ENCODE measurements at regions not wholly inside any gene's neighbourhood (a gene's known extent, or its start where the extent isn't known, plus 50 kb on each side); places are given as distances from the start of the nearest gene placed in this dataset.
A peak's percentile ranks its signal among the peaks of the same experiment; 100 is the strongest.

DNA sequence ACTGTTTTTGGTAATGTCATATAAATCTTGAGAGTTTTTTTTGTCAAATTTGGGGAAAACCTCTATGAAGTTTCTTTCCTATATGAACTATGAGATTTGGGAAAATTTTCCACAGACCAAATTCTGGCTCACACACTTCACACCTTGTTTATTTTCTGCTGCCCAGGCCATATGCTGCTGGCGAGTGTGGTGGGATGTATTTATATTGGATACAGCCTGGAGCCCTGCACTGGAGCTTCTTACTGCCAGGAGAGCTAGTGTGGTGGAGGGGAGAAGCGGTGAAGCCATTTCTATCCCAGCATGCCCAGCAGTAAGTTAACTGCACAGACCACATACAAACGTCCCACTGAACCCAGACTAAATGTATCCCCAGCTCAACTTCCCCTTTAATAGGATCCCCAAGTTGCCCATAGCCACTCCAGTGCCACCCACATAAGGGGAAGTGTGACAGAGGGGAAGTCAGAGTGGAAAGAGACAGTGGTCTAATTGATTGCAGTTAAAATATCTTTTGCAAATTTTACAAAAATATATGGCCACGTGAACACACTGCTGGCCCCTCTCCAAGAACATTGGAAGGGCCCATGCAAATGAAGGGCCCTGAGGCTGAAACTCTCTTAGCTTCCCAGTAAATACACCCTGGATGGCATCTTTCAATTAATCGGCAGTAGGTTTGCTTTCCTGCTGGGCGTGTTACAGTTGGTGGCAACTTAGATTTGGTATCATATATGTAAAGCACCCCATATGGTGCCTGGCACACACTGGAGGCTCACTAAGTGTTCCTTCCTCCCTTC, 146.6 kb upstream of the ITGA6 start:
- WGBS, 2 donors (ENCODE audit: extremely low coverage in 2 of 2, insufficient read length in 2 of 2, insufficient replicate concordance in 1 of 2): no CpG with 5 or more reads among the region's 6 CpGs
- H2BK12ac ChIP-seq (ENCODE audit: low read length): no peak overlapping the region

DNA sequence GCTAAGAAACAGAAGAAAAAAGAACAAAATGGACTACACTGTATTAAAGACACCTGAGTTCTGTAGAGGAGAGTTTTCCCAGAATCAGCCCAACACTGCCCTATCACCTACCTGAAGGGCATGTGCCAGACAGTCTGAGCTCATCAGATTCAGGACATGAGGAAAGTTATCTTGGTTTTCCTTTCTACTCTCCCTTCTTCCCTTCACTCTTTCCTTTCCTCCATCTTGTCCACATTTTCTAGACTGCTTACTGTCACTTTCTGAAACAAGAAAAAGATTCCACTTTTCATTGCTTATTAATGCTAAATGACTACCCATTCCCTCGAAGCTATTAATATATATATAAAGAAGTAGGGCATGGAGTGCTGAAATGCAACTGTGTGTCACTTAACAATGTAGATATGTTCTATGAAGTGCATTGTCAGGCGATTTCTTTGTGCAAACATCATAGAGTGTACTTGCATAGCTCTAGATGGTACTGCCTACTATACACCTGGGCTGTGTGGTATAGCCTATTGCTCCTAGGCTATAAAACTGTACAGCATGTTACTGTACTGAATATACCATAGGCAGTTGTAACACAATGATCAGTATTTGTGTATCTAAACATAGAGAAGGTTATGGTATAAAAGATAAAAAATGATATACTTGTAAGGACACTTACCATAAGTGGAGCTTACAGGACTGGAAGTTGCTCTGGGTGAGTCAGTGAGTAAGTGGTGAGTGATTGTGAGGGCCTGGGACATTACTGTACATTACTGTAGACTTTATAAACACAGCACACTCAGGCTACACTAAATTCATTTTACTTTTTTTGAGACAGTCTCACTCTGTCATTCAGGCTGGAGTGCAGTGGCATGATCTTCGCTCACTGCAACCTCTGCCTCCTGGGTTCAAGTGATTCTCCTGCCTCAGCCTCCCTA, 145.5 kb upstream of the ITGA6 start:
- H4K91ac ChIP-seq (ENCODE audit: low read depth, low read length, poor library complexity): no peak overlapping the region
- H3K27me3 ChIP-seq (ENCODE audit: control insufficient read depth in 3 of 3, insufficient read depth in 3 of 3, low read depth in 1 of 3, low read length in 3 of 3): no peaks in the 10 kb centered on the region
- no peak overlapping the region for H2BK15ac ChIP-seq (ENCODE audit: low read length)
- H3K4me1 ChIP-seq (ENCODE audit: control insufficient read depth in 2 of 2, insufficient read depth in 1 of 2, low read depth in 1 of 2, low read length in 2 of 2): peaks cover 23 to 25% of the 10 kb centered on the region in 2 donors
- H3K14ac ChIP-seq (ENCODE audit: low read length): no peak overlapping the region
- no CpG with 5 or more reads among the region's 3 CpGs for WGBS, 2 donors (ENCODE audit: extremely low coverage in 2 of 2, insufficient read length in 2 of 2, insufficient replicate concordance in 1 of 2)
- H3K27ac ChIP-seq (replicated peaks; ENCODE audit: low read length): no peak overlapping the region
- no peak overlapping the region for H4K8ac ChIP-seq (ENCODE audit: low read depth, low read length)
- no peak overlapping the region for H3K4me3 ChIP-seq (ENCODE audit: low read length in 2 of 2)
- H3K4ac ChIP-seq (ENCODE audit: low read length): no peak overlapping the region
- DNase-seq (ENCODE audit: low spot score): no peak
- peaks cover 0 to 7% of the 10 kb centered on the region in 2 donors for H3K9me3 ChIP-seq (replicated peaks in 1 of 2; ENCODE audit: control insufficient read depth in 2 of 2, insufficient read depth in 1 of 2, low read depth in 1 of 2, low read length in 2 of 2)
- H2BK12ac ChIP-seq (ENCODE audit: low read length): no peak overlapping the region
- no peak overlapping the region for H2AK5ac ChIP-seq (ENCODE audit: low read depth, low read length)
- no peak overlapping the region for H2AFZ ChIP-seq (ENCODE audit: low read length)
- H2BK120ac ChIP-seq (ENCODE audit: low read depth, low read length): no peak overlapping the region
- H3K36me3 ChIP-seq (replicated peaks in 1 of 2; ENCODE audit: control insufficient read depth in 2 of 2, insufficient read depth in 2 of 2, low read length in 2 of 2): no peaks in the 10 kb centered on the region
- H3K79me1 ChIP-seq (ENCODE audit: low read depth, low read length): no peaks in the 10 kb centered on the region
- no peak overlapping the region for H3K4me2 ChIP-seq (ENCODE audit: insufficient read depth, low read length, poor library complexity, severe bottlenecking)
- H3K9ac ChIP-seq (ENCODE audit: low read depth, low read length, poor library complexity): no peak overlapping the region
- H2BK5ac ChIP-seq (ENCODE audit: low read length): no peak overlapping the region
- H3K23ac ChIP-seq (ENCODE audit: low read depth, low read length, poor library complexity): no peak overlapping the region
- H3K18ac ChIP-seq (ENCODE audit: low read length): no peak overlapping the region

More for the DNA sequence above, 146.6 kb upstream of the ITGA6 start:
- H2BK15ac ChIP-seq (ENCODE audit: low read length): no peak overlapping the region
- H3K27ac ChIP-seq (replicated peaks; ENCODE audit: low read length): no peak overlapping the region
- H3K4me1 ChIP-seq (ENCODE audit: control insufficient read depth in 2 of 2, insufficient read depth in 1 of 2, low read depth in 1 of 2, low read length in 2 of 2): peaks cover 19% of the 10 kb centered on the region in 2 donors
- no peaks in the 10 kb centered on the region for H3K79me1 ChIP-seq (ENCODE audit: low read depth, low read length)
- H4K91ac ChIP-seq (ENCODE audit: low read depth, low read length, poor library complexity): no peak overlapping the region
- H3K18ac ChIP-seq (ENCODE audit: low read length): no peak overlapping the region
- no peaks in the 10 kb centered on the region for H3K27me3 ChIP-seq (ENCODE audit: control insufficient read depth in 3 of 3, insufficient read depth in 3 of 3, low read depth in 1 of 3, low read length in 3 of 3)
- no peak overlapping the region for H3K23ac ChIP-seq (ENCODE audit: low read depth, low read length, poor library complexity)
- H4K8ac ChIP-seq (ENCODE audit: low read depth, low read length): no peak overlapping the region
- no peak overlapping the region for H3K4ac ChIP-seq (ENCODE audit: low read length)
- DNase-seq (ENCODE audit: low spot score): no peak
- no peak overlapping the region for H2BK5ac ChIP-seq (ENCODE audit: low read length)
- no peak overlapping the region for H2AFZ ChIP-seq (ENCODE audit: low read length)
- no peak overlapping the region for H3K4me3 ChIP-seq (ENCODE audit: low read length in 2 of 2)
- H3K9ac ChIP-seq (ENCODE audit: low read depth, low read length, poor library complexity): no peak overlapping the region
- no peak overlapping the region for H3K14ac ChIP-seq (ENCODE audit: low read length)
- H2AK5ac ChIP-seq (ENCODE audit: low read depth, low read length): no peak overlapping the region
- H3K9me3 ChIP-seq (replicated peaks in 1 of 2; ENCODE audit: control insufficient read depth in 2 of 2, insufficient read depth in 1 of 2, low read depth in 1 of 2, low read length in 2 of 2): peaks cover 2 to 11% of the 10 kb centered on the region in 2 donors
- H3K36me3 ChIP-seq (replicated peaks in 1 of 2; ENCODE audit: control insufficient read depth in 2 of 2, insufficient read depth in 2 of 2, low read length in 2 of 2): no peaks in the 10 kb centered on the region
- no peak overlapping the region for H3K4me2 ChIP-seq (ENCODE audit: insufficient read depth, low read length, poor library complexity, severe bottlenecking)
- H2BK120ac ChIP-seq (ENCODE audit: low read depth, low read length): no peak overlapping the region

DNA sequence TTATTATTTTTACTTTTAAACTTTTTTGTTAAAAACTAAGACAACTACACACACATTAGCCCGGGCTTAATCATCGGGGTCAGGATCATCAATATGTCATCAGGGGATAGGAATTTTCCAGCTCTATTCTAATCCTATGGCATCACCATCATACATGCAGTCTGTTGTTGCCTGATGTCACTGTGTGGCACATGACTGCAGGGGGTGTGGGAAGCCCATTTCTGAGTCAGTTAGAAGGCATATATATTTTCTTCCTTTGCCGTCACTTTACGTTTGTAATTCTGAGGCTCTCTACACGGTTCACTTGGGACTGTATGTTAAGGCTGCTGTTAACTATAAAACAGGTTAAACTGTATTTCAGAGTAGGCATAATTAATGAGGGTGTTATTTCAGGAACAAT, 144.4 kb upstream of the ITGA6 start:
- WGBS, 2 donors (ENCODE audit: extremely low coverage in 2 of 2, insufficient read length in 2 of 2, insufficient replicate concordance in 1 of 2): no CpG with 5 or more reads among the region's 5 CpGs
- Histone ChIP-seq H4K8ac (ENCODE audit: low read depth, low read length) (no peak overlapping the region), H3K14ac (ENCODE audit: low read length) (no peak overlapping the region), H3K4me3 (ENCODE audit: low read length in 2 of 2) (no peak overlapping the region), H2BK15ac (ENCODE audit: low read length) (no peak overlapping the region), H3K4ac (ENCODE audit: low read length) (no peak overlapping the region), H2BK120ac (ENCODE audit: low read depth, low read length) (no peak overlapping the region), H3K4me1 (ENCODE audit: control insufficient read depth in 2 of 2, insufficient read depth in 1 of 2, low read depth in 1 of 2, low read length in 2 of 2) (peaks cover 23 to 30% of the 10 kb centered on the region in 2 donors), H2AK5ac (ENCODE audit: low read depth, low read length) (no peak overlapping the region), H2AFZ (ENCODE audit: low read length) (no peak overlapping the region), H2BK12ac (ENCODE audit: low read length) (no peak overlapping the region), H3K18ac (ENCODE audit: low read length) (no peak overlapping the region), H3K9ac (ENCODE audit: low read depth, low read length, poor library complexity) (no peak overlapping the region), H3K36me3 (replicated peaks in 1 of 2; ENCODE audit: control insufficient read depth in 2 of 2, insufficient read depth in 2 of 2, low read length in 2 of 2) (no peaks in the 10 kb centered on the region), H3K23ac (ENCODE audit: low read depth, low read length, poor library complexity) (no peak overlapping the region), H3K27ac (replicated peaks; ENCODE audit: low read length) (no peak overlapping the region), H4K91ac (ENCODE audit: low read depth, low read length, poor library complexity) (no peak overlapping the region), H3K4me2 (ENCODE audit: insufficient read depth, low read length, poor library complexity, severe bottlenecking) (no peak overlapping the region), H3K9me3 (replicated peaks in 1 of 2; ENCODE audit: control insufficient read depth in 2 of 2, insufficient read depth in 1 of 2, low read depth in 1 of 2, low read length in 2 of 2) (no peaks in the 10 kb centered on the region), H3K79me1 (ENCODE audit: low read depth, low read length) (no peaks in the 10 kb centered on the region), H3K27me3 (ENCODE audit: control insufficient read depth in 3 of 3, insufficient read depth in 3 of 3, low read depth in 1 of 3, low read length in 3 of 3) (no peaks in the 10 kb centered on the region), H2BK5ac (ENCODE audit: low read length) (no peak overlapping the region)
- no peak for DNase-seq (ENCODE audit: low spot score)

DNA sequence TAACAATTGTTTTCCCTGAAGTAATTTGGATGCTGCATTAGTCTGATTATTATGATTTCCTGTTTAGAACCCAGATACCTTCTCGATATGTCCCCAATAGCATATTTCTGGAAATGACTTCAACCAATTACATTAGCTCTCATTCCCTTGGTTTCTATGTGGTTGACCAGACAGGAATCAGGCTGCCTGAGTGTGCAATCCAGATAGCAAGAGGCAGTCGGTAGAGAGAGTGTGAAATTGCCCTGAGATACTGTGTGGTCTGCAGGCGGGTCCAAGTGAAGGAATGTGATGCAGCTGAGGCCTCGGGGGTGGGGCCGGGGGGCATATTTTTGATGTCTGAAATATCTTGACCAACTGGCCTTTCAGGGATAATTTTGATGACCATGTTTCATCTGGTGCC, 143.9 kb upstream of the ITGA6 start:
- no peak overlapping the region for H4K91ac ChIP-seq (ENCODE audit: low read depth, low read length, poor library complexity)
- H3K36me3 ChIP-seq (replicated peaks in 1 of 2; ENCODE audit: control insufficient read depth in 2 of 2, insufficient read depth in 2 of 2, low read length in 2 of 2): no peaks in the 10 kb centered on the region

More for the DNA sequence above, 143.9 kb upstream of the ITGA6 start:
- Histone ChIP-seq H2BK15ac (ENCODE audit: low read length) (no peak overlapping the region), H3K18ac (ENCODE audit: low read length) (peak overlapping the region; percentile 5), H3K27ac (replicated peaks; ENCODE audit: low read length) (no peak overlapping the region), H3K14ac (ENCODE audit: low read length) (no peak overlapping the region), H2BK120ac (ENCODE audit: low read depth, low read length) (no peak overlapping the region), H4K8ac (ENCODE audit: low read depth, low read length) (no peak overlapping the region), H3K4ac (ENCODE audit: low read length) (no peak overlapping the region), H3K79me1 (ENCODE audit: low read depth, low read length) (no peaks in the 10 kb centered on the region), H3K4me3 (ENCODE audit: low read length in 2 of 2) (no peak overlapping the region), H3K27me3 (ENCODE audit: control insufficient read depth in 3 of 3, insufficient read depth in 3 of 3, low read depth in 1 of 3, low read length in 3 of 3) (no peaks in the 10 kb centered on the region), H2AFZ (ENCODE audit: low read length) (no peak overlapping the region), H2AK5ac (ENCODE audit: low read depth, low read length) (no peak overlapping the region), H3K9me3 (replicated peaks in 1 of 2; ENCODE audit: control insufficient read depth in 2 of 2, insufficient read depth in 1 of 2, low read depth in 1 of 2, low read length in 2 of 2) (no peaks in the 10 kb centered on the region), H2BK12ac (ENCODE audit: low read length) (no peak overlapping the region), H3K23ac (ENCODE audit: low read depth, low read length, poor library complexity) (no peak overlapping the region), H3K4me1 (ENCODE audit: control insufficient read depth in 2 of 2, insufficient read depth in 1 of 2, low read depth in 1 of 2, low read length in 2 of 2) (peaks cover 23 to 31% of the 10 kb centered on the region in 2 donors), H2BK5ac (ENCODE audit: low read length) (no peak overlapping the region), H3K9ac (ENCODE audit: low read depth, low read length, poor library complexity) (no peak overlapping the region), H3K4me2 (ENCODE audit: insufficient read depth, low read length, poor library complexity, severe bottlenecking) (no peak overlapping the region)
- no CpG with 5 or more reads among the region's 5 CpGs for WGBS, 2 donors (ENCODE audit: extremely low coverage in 2 of 2, insufficient read length in 2 of 2, insufficient replicate concordance in 1 of 2)
- no peak for DNase-seq (ENCODE audit: low spot score)
